GM19238 (cell line): ENCODE measurements at regions not wholly inside any gene's neighbourhood (a gene's known extent, or its start where the extent isn't known, plus 50 kb on each side); places are given as distances from the start of the nearest gene placed in this dataset.
A peak's percentile ranks its signal among the peaks of the same experiment; 100 is the strongest.
"Not testable (repeated sequence)": the region's sequence is repeated elsewhere in the genome, so short reads cannot be mapped to it uniquely, and the experiment has no call there.

Experiments
- DNase-seq: peaks from one replicate; pipeline ENCODE4 v3.0.0; 2011; ENCODE audit warnings: low spot score; ENCODE audit not compliant: insufficient read length

DNA sequence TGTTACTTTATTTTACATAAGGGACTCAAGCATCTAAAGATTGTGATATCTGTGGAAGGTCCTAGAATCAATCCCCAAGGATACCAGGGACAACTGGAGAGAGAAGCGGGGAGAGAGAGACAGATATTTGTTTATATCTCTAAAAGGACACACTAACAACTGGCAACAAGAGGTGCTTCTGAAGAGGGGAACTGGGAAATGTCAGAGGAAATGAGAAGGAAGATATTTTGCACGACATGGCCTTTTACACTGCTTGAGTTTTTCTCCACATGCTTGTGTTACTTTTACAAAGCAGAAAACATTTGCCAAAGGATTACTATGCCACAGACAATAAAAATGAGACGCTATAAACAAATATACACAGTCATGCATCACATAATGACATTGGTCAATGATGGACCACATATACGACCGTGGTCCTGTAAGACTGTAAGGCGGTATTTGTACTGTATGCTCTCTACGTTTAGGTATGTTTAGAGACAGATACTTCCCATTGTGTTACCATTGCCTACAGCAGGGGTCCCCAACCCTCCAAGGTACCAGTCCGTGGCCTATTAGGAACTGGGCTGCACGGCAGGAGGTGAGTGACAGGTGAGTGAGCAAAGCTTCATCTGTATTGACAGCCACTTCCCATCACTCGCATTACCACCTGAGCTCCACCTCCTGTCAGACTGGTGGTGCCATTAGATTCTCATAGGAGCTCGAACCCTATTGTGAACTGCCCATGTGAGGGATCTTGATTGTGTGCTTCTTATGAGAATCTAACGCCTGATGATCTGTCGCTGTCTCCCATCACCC is 64.6 kb upstream of the PTPN1 start:
- DNase-seq, result no peak

DNA sequence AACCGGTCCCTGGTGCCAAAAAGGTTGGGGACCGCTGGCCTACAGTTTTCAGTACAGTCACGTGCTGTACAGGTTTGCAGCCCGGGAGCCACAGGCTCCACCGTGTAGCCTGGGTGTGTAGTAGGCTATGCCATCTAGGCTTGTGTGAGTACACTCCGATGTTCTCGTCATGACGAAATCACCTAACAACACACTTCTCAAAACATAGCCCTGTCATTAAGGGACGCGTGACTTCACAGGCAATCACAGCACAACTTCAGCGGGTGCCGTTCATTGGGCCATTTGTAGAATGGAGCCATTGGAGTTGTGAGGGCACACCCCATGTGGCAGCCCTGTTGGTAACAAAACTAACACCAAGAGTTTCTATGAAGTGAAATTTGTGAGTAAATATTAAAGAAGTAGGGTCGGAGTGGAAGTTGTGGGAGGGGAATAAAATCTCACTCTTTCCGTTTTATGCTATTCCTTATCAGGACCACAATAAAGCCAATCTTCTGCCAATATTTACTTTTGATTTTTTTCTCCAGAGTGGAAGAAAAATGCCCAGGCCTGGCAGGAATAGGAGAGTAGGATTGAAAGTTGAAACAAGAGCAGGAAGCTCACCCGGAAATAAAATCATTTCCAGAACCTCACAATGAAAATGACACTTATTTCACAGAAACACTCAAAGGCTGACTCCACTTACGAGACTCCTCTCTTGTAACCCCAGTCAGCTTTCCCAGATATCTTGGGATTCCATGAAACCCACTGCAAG is 63.7 kb upstream of the PTPN1 start:
- DNase-seq, result no peak

DNA sequence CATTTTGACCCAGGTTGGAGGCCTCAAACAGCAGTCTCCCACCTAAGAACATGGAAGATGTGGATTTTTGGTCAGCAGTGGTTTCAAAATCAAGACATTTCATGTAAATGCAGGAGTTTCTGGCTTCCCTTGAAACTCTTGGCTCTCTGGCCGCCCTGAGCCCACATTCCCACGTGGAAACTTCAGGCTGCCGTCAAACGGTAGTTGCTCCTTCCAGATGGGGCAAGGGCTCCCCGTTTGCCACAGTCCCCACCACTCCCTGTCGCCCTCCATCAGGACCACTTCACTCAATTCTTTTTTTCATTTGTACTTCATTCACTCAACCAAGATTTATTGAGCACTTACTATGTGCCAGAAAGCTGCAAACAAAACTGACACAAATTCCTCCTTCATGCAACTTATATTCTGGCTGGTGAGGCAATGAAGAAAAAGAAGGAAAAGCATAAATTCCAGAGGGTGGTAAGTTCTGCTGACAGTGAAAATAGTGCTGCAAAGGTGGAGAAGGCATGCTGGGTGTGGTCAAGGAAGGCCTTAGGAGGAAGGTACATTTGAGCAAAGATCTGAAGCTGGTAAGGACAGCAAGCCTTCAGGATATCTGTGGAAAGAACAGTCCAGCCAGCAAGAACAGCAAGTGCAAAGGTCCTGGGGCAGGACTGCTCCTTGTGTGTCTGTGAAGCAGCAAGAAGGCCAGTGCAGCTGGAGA is 62.9 kb upstream of the PTPN1 start:
- no peak for DNase-seq

DNA sequence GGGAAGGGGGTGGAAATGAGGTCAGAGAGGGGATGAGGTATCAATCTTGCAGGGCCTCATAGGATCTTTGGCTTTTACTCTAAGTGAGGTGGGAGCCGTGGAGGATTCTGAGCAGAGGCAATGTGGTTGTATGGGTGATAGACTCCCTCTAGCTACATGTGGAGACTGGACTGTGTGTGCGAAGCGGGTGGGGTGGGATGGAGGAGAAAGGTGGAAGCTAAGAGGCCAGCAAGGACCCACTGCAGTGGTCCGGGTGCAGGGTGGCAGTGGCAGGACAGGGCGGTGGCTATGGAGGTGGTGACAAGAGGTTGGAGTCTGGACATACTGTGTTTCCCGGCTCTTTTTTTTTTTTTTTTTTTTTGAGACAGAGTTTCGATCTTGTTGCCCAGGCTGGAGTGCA is 62.4 kb upstream of the PTPN1 start:
- no peak for DNase-seq

DNA sequence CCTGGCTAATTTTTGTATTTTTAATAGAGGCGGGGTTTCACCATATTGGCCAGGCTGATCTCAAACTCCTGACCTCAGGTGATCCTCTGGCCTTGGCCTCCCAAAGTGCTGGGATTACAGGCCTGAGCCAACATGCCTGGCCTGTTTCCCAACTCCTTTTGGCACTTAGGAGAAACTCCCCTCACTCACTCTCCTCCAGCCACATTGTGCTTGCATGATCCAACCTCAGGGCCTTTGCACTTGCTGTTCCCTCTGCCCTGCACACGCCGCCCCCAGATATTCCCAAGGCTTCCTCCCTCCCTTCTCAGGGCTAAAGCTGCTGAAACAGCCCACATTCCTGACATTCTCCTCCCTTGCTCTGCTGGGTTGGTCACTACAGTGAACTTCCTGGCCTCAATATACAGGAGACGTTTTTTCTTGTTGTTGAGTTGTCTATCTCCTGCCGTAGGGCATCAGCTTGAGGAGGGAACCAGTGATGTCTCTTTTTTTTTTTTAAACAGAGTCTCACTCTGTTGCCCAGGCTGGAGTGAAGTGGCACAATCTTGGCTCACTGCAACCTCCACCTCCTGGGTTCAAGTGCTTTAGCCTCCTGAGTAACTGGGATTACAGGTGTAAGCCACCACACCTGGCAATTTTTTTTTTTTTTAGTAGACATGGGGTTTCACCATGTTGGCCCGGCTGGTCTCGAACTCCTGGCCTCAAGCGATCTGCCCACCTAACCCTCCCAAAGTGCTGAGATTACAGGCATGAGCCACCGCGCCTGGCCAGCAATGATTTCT is 61.4 kb upstream of the PTPN1 start:
- not testable (repeated sequence) for DNase-seq

DNA sequence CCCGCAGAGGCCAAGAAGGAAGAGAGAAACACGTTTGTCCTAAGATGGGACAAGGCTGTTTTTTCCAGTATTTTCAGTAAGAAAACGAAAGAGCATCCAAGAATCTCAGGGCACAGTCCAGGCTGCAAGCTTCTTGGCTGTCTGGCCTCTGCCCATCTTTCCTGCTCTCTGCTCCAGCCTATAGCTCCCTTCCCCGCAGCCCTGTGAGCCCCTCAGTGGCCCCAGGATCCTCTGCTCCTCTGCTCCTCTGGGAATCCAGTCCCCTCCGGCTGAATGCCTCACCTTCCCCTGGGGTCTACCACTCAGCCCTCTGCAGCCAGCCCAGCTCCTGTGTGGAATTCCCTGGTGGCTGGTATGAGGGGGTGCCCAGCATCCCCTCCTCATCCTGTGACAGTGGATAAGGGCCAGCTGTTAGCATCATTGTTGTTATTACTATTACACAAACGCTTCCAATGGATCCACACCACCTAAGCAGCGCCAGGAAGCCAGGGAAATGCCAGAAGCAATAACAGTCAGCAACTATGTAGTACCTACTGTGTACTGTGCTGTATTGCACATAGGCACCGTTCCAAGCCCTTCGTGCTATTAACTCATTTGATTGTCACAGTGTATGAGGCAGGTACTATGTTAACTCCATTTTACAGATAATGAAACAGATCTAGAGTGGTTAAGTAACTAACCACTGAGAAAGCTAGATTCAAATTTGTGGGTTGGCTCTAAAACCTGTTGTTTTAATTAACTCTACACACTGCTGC is 60.3 kb upstream of the PTPN1 start:
- no peak for DNase-seq

DNA sequence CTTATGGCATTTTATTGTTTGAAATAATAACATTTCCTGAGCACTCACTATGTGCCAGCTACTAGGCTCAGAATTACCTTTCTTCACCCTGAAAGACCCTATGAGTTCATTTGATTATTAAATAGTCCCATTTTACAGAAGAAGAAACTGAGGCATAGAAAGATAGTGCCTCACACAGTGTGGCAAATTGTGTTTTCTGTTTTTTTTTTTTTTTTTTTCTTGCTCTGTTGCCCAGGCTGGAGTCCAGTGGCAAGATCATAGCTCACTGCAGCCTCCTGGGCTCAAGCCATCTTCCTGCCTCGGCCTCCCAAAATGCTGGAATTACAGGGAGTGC is 59.7 kb upstream of the PTPN1 start:
- DNase-seq, result no peak

DNA sequence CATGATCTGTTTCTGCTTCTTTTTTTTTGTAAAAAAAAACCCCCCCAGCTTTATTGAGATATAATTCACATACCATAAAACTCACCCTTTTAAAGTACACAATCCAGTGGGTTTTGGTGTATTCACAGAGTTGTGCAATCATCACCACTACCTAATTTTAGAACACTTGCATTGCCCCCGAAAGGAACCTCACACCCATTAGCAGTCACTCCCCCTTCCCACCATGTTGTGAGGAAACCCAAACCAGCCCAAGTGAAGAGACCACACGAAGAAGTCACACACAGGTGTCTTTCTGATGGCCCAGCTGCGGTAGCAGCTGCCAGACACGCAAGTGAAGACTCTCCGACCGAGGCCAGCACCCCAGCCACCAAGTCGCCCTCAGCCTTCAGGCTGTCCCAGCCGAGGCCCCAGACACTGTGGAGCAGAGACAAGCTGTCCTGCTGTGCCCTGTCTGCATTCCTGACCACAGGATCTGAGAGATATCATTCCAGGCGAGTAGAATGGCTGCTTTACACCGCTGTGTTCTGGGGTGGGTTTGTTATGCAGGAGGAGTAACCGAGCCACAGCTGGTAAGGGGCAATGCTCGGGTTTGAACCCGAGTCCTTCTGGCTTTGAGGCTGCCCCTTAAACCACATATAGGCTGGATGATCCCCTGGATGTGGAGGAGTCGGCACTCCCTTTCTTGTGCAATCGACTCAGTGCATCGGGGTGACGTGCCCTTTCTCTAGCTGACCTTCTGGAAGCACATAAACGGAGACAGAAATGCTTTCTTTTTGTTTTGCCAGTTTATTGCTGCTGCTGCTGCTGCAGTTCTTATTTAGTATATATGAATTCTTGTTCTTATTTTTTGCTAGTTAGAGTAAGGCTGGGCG is 59.1 kb upstream of the PTPN1 start:
- peak; percentile 55 for DNase-seq

DNA sequence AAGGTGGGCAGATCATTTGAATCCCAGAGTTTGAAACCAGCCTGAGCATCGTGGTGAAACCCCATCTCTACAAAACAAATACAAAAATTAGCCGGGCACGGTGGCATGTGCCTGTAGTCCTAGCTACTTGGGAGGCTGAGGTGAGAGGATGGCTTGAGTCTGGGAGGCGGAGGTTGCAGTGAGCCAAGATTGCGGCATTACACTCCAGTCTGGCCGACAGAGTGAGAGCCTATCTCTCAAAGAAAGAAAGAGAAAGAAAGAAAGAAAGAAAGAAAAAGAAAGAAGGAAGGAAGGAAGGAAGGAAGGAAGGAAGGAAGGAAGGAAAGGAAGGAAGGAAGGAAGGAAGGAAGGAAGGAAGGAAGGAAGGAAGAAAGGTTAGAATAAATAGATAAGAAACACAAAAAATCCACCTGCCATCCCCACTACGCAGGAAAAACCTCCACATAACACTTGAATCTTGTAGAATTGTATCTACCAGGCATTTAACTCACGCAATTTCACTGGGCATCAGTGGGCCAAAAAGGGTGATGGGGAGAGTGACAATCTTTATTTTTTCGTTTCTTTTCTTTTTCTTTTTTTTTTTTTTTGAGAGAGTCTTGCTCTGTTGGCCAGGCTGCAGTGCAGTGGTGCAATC is 58.3 kb upstream of the PTPN1 start:
- not testable (repeated sequence) for DNase-seq

DNA sequence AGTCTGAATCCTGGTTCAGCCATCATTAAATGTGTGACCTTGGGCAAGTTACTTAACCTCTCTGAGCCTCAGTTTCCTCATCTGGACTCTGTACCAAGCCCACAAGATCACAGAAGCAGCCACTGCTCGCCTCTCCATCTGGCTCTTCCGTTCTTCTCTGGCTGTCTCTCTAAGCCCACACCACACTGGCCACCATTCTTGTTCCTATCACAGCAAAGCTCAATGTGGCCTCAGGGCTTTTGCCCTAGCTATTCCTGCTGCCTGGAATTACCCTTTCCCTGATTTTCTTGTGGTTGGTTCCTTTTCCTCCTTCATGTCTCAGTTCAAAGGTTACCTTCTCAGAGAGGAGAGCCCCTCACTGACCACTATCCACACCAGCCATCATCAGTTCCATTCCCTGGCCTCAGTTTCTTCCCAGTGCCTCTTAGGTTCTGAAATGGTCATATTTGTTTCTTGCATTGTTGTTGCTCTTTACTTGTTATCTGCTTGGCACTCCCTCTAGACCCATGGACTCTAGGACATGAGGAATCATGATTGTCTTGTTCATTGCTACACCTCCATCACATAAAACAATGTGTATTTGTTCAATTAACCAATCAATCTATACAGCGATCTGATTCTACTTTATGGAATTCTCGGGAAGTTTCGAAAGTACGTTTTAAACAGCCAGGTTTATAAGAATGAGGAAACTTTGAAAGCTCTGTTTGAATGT is 56.5 kb upstream of the PTPN1 start:
- DNase-seq, result no peak

DNA sequence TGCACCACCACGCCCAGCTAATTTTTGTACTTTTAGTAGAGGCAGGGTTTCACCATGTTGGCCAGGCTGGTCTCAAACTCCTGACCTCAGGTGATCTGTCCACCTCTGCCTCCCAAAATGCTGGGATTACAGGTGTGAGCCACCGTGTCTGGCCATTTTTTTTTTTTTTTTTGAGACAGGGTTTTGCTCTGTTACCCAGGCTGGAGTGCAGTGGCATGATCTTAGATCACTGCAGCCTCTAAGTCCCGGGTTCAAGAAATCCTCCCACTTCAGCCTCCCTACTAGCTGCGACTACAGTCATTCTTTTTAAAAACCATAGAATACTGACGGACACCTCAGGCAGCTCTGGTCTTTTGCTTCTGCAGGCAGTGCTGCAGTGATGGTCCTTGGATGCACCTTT is 54.9 kb upstream of the PTPN1 start:
- not testable (repeated sequence) for DNase-seq

DNA sequence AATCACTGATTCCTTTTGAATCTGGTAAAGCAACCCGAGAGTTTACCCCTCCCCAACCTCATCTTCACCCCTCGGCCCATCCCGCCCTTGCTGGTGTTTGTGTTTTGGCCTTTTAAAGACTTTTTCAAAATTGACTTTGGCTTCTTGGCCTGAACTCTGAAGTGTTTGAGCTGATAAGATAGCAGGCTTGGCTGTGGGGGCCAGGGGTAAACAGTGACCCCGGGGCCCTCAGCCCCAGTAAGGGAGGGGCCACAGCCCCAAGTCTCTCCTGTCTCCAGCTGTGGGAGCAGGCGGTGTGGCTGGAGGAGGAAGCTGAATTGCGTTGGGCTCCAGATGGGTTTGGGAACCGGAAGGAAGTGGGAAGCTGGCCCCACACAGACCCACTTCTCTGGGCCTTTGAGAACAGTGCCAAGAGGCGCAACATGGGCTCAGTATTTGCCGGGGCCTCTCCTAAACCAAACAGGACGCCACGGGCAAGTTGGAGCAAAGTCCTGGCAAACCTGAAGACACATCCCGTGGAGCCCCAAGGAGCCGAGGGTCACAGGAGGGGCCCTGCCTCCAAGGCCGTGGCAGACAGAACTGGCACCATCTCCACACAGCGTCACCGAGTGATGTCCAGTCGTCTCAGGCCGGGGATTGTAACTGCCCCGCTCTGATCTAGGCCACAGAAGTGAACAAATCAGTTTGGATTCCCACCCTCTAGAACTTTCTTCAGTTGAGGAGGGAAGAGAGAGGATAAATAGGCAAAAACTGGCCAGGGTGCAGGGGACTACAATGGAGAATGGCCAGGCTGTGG is 54.3 kb upstream of the PTPN1 start:
- DNase-seq, result no peak

DNA sequence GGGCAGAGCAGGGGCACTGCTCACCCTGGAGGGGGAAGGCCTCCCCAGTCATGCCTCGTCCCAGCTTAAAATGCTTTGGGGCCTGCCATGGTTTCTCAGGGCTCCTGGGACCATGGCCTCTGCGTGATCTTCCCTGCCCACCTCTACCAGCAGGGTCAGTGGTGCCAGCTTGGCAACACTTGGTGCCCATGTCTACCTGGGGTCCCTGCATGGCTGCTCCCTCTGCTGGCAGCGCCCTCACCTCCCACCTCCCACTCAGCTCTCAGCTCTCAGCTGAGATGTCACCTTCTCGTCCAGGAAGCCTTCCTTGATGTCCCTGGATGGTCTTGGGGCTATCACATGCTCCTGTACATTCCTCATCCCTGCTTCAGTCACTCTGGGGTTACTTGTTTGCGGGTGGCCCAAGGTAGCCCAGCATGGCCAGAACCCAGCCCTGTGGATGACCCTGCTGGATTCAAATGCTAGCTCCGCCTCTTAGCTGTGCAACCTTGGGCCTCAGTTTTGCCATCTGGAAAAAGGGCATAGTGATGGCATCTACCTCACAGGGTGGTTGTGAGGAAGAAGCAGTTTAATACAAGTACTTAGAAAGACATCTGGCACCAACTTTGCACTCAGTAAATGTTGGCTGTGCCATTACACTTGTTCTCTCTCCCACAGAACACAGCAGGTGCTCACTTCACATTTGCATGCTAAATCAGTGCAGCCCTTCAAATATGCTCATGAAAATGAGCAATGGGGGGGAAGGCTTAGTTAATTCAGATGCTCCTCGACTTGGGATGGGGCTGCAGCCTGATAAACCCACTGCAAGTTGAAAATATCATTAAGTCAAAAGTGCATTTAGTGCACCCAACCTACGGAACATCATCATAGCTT is 53.5 kb upstream of the PTPN1 start:
- no peak for DNase-seq

DNA sequence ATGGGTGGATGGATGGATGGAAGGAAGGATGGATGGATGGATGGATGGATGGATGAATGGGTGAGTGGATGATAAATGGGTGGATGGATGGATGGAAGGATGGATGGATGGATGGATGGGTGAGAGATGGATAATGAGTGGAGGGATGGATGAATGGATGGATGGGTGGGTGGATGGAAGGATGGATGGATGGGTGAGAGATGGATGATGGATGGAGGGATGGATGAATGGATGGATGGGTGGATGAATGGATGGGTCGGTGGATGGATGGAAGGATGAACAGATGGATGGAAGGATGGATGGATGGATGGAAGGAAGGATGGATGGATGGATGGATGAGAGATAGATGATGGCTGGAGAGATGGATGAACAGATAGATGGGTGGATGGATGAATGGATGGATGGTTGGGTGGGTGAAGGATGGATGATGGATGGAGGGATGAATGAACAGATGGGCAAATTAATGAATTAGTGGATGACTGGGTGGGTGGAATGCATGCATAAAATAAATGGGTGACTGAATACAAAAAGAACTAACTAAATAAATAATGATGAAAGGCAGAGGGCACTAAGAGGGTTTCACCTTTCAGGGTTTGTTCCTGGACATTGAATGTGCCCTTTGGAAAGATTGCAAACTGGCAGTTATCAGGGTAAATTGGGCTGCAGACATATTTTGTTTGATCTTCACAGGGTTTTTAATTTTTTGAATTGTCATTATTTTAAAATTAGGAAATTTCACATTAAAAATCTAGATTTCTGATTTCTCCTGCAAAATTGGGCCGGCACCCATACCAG is 50.9 kb upstream of the PTPN1 start:
- no peak for DNase-seq

DNA sequence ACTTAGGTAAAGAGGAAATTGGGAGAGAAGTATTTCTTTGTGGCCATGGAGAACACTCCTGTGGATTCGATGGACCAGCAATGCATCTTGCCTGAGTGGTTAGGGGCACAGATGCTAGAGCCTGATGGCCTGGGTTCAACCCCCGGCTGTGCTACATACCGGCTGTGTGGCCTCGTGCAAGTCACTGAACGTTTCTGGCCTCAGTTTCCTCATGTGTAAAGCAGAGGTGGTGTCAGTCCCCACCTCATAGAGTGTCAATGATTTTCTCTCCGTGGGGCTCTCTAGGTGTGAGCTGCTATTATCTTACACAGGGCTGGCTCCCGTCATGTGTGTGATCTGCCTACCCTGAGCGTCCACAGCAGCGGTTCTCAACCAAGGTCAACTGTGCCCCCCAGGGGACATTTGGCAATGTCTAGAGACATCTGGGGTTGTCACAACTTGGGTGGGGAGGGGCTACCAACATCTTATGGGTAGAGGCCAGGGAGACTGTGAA is 50.0 kb upstream of the PTPN1 start:
- no peak for DNase-seq
